NCI-H510A treated with DMSO at 0.1 percent for 48 hours (cell line): ENCODE measurements at regions not wholly inside any gene's neighbourhood (a gene's known extent, or its start where the extent isn't known, plus 50 kb on each side); places are given as distances from the start of the nearest gene placed in this dataset.

Experiments
- DNase-seq: peaks from one replicate; lab custom pipeline; 2025; lab: John Stamatoyannopoulos, UW

- no peak for DNase-seq
Measured at GRCh38 chr13:67792151-67792676, 562.1 kb upstream of the PCDH9 start.

- no peak for DNase-seq
Measured at GRCh38 chr13:67791047-67791446, 560.9 kb upstream of the PCDH9 start.

- no peak for DNase-seq
Measured at GRCh38 chr13:67776151-67776550, 546.0 kb upstream of the PCDH9 start.

- no peak for DNase-seq
Measured at GRCh38 chr13:67775359-67775758, 545.2 kb upstream of the PCDH9 start.

- DNase-seq, result no peak
Measured at GRCh38 chr13:67772807-67773453, 542.8 kb upstream of the PCDH9 start.

GRCh38 chr13:67771106-67771505 is 541.0 kb upstream of the PCDH9 start:
- DNase-seq, result no peak

- DNase-seq, result peak; percentile 29
Measured at GRCh38 chr13:67769987-67770341, 539.8 kb upstream of the PCDH9 start.

- peak; percentile 24 for DNase-seq
Measured at GRCh38 chr13:67769063-67769986, 539.2 kb upstream of the PCDH9 start.

- no peak for DNase-seq
Measured at GRCh38 chr13:67763984-67764383, 533.8 kb upstream of the PCDH9 start.

- no peak for DNase-seq
Measured at GRCh38 chr13:67763384-67763783, 533.2 kb upstream of the PCDH9 start.

GRCh38 chr13:67758975-67759374 is 528.8 kb upstream of the PCDH9 start:
- DNase-seq, result no peak

- no peak for DNase-seq
Measured at GRCh38 chr13:67754012-67754411, 523.9 kb upstream of the PCDH9 start.

- no peak for DNase-seq
Measured at GRCh38 chr13:67752759-67753158, 522.6 kb upstream of the PCDH9 start.

- no peak for DNase-seq
Measured at GRCh38 chr13:67742478-67742877, 512.3 kb upstream of the PCDH9 start.

- DNase-seq, result no peak
Measured at GRCh38 chr13:67740871-67741535, 510.9 kb upstream of the PCDH9 start.

- no peak for DNase-seq
Measured at GRCh38 chr13:67736646-67737420, 506.7 kb upstream of the PCDH9 start.

GRCh38 chr13:67735651-67736050 is 505.5 kb upstream of the PCDH9 start:
- DNase-seq, result no peak

- no peak for DNase-seq
Measured at GRCh38 chr13:67726979-67727378, 496.8 kb upstream of the PCDH9 start.

GRCh38 chr13:67725999-67726398 is 495.9 kb upstream of the PCDH9 start:
- DNase-seq, result no peak

- DNase-seq, result no peak
Measured at GRCh38 chr13:67713571-67713970, 483.4 kb upstream of the PCDH9 start.

- no peak for DNase-seq
Measured at GRCh38 chr13:67696775-67697174, 466.6 kb upstream of the PCDH9 start.

GRCh38 chr13:67664502-67664901 is 434.4 kb upstream of the PCDH9 start:
- no peak for DNase-seq
